Chondrocyte (in vitro differentiated cells): ENCODE measurements at regions not wholly inside any gene's neighbourhood (a gene's known extent, or its start where the extent isn't known, plus 50 kb on each side); places are given as distances from the start of the nearest gene placed in this dataset.

Experiments
- DNase-seq: peaks from one replicate; pipeline ENCODE4 v3.0.0; 2021; ENCODE audit warnings: mixed read lengths, low spot score
- H3K27ac Mint-ChIP-seq: one replicate; pipeline ENCODE4 v1.8.0; 2021; ENCODE audit warnings: mild to moderate bottlenecking, moderate library complexity, mixed read lengths; ENCODE audit not compliant: unreplicated experiment
- H3K27me3 Mint-ChIP-seq: 2 replicates; pipeline ENCODE4 v1.8.0; 2021; ENCODE audit warnings: low read depth, mixed read lengths
- H3K36me3 Mint-ChIP-seq: 2 replicates; pipeline ENCODE4 v1.8.0; 2021; ENCODE audit warnings: low read depth, mixed read lengths
- H3K4me1 Mint-ChIP-seq: 2 replicates; pipeline ENCODE4 v1.8.0; 2021; ENCODE audit warnings: low read depth, mild to moderate bottlenecking, mixed read lengths
- H3K4me3 Mint-ChIP-seq: one replicate; pipeline ENCODE4 v1.8.0; 2021; ENCODE audit warnings: mild to moderate bottlenecking, moderate library complexity, mixed read lengths; ENCODE audit not compliant: unreplicated experiment
- H3K9me3 Mint-ChIP-seq: 2 replicates; pipeline ENCODE4 v1.8.0; 2021; ENCODE audit warnings: low read depth, mixed read lengths
- CTCF ChIP-seq: fragments of 200-600 bp; sonication (generic); IDR thresholded peaks from 2 replicates; pipeline ENCODE4 v1.5.0; 2021; ENCODE audit warnings: antibody characterized with exemption, mild to moderate bottlenecking, moderate library complexity

- H3K4me3 Mint-ChIP-seq = no peak overlapping the region
- H3K9me3 Mint-ChIP-seq = peaks cover 4% of the 10 kb centered on the region
- H3K27ac Mint-ChIP-seq = no peak overlapping the region
- H3K27me3 Mint-ChIP-seq = no peaks in the 10 kb centered on the region
- peaks cover 19% of the 10 kb centered on the region for H3K4me1 Mint-ChIP-seq
- DNase-seq = no peak
- H3K36me3 Mint-ChIP-seq = peaks cover 1% of the 10 kb centered on the region
- TF ChIP-seq CTCF = no peak
Observed at GRCh38 chr6:3946778-3947177, 97.6 kb downstream of the FAM50B start.

GRCh38 chr6:3948866-3949265 is 99.7 kb downstream of the FAM50B start:
- H3K4me1 Mint-ChIP-seq = peaks cover 19% of the 10 kb centered on the region
- TF ChIP-seq CTCF = no peak
- no peaks in the 10 kb centered on the region for H3K27me3 Mint-ChIP-seq
- peaks cover 9% of the 10 kb centered on the region for H3K9me3 Mint-ChIP-seq
- no peak overlapping the region for H3K4me3 Mint-ChIP-seq
- peaks cover 1% of the 10 kb centered on the region for H3K36me3 Mint-ChIP-seq
- no peak for DNase-seq
- no peak overlapping the region for H3K27ac Mint-ChIP-seq

- H3K27ac Mint-ChIP-seq = no peak overlapping the region
- peaks cover 1% of the 10 kb centered on the region for H3K36me3 Mint-ChIP-seq
- peaks cover 9% of the 10 kb centered on the region for H3K9me3 Mint-ChIP-seq
- no peak for DNase-seq
- no peak for TF ChIP-seq CTCF
- no peaks in the 10 kb centered on the region for H3K27me3 Mint-ChIP-seq
- no peak overlapping the region for H3K4me3 Mint-ChIP-seq
- H3K4me1 Mint-ChIP-seq = peaks cover 19% of the 10 kb centered on the region
Observed at GRCh38 chr6:3949521-3949920, 100.3 kb downstream of the FAM50B start.

GRCh38 chr6:3956054-3956453 is 106.9 kb downstream of the FAM50B start:
- no peak overlapping the region for H3K4me3 Mint-ChIP-seq
- H3K36me3 Mint-ChIP-seq = no peaks in the 10 kb centered on the region
- H3K27ac Mint-ChIP-seq = no peak overlapping the region
- H3K27me3 Mint-ChIP-seq = no peaks in the 10 kb centered on the region
- peaks cover 5% of the 10 kb centered on the region for H3K4me1 Mint-ChIP-seq
- no peak for DNase-seq
- no peak for TF ChIP-seq CTCF
- peaks cover 13% of the 10 kb centered on the region for H3K9me3 Mint-ChIP-seq

GRCh38 chr6:3957321-3957720 is 108.1 kb downstream of the FAM50B start:
- DNase-seq = no peak
- H3K4me1 Mint-ChIP-seq = peaks cover 18% of the 10 kb centered on the region
- H3K9me3 Mint-ChIP-seq = peaks cover 12% of the 10 kb centered on the region
- TF ChIP-seq CTCF = no peak
- H3K36me3 Mint-ChIP-seq = no peaks in the 10 kb centered on the region
- no peaks in the 10 kb centered on the region for H3K27me3 Mint-ChIP-seq
- H3K27ac Mint-ChIP-seq = no peak overlapping the region
- H3K4me3 Mint-ChIP-seq = no peak overlapping the region
